Stimulated activated CD4-positive, alpha-beta T cell treated with anti-CD3 and anti-CD28 coated beads, Interleukin-4, amount 100 ng/mL, for 4 hours (primary cell): ENCODE measurements at regions not wholly inside any gene's neighbourhood (a gene's known extent, or its start where the extent isn't known, plus 50 kb on each side); places are given as distances from the start of the nearest gene placed in this dataset.

Source experiments
- DNase-seq, 2 experiments: peaks; one replicate each; pipeline ENCODE4 v3.0.0-alpha.2; 2020

DNA sequence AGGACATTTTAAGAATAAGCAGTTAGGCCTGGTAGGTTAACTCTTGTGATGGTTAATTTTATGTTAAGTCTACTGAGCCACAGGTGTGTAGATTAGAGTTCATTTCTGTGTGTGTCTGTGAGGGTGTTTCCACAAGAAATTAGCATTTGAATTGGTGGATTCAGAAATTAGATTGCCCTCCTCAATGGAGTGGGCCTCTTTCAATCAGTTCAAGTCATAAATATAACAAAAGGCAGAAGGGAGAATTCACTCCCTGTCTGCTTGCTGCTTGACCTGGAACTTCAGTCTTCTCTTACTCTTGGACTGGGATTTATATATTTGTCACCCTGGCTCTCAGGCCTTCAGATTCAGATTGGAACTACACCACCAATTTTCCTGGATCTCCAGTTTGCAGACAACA, 55.3 kb upstream of the POM121L12 start:
- DNase-seq = no peak

DNA sequence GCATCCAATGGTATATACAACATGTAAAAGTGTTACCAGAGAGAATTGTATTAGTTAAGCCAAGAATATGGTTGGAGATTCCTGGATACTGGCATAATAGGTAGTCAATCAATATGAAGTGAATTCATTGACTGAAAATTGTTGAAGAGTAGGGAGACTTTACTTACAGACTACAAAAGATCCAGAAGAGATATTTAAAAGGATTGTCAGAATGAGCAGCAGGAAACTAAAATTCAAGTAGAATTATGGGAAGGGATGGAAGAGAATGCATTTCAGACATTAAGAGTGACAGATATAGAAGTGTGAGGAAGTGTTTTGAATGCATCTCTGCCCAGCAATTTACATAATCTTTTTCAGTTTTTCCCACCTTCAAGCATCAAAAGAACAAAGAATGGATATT, 62.3 kb upstream of the POM121L12 start:
- no peak for DNase-seq

- DNase-seq = no peak
Measured at GRCh38 chr7:52962402-52963076, 72.9 kb upstream of the POM121L12 start.

- no peak for DNase-seq
Measured at GRCh38 chr7:52961084-52961483, 74.3 kb upstream of the POM121L12 start.

DNA sequence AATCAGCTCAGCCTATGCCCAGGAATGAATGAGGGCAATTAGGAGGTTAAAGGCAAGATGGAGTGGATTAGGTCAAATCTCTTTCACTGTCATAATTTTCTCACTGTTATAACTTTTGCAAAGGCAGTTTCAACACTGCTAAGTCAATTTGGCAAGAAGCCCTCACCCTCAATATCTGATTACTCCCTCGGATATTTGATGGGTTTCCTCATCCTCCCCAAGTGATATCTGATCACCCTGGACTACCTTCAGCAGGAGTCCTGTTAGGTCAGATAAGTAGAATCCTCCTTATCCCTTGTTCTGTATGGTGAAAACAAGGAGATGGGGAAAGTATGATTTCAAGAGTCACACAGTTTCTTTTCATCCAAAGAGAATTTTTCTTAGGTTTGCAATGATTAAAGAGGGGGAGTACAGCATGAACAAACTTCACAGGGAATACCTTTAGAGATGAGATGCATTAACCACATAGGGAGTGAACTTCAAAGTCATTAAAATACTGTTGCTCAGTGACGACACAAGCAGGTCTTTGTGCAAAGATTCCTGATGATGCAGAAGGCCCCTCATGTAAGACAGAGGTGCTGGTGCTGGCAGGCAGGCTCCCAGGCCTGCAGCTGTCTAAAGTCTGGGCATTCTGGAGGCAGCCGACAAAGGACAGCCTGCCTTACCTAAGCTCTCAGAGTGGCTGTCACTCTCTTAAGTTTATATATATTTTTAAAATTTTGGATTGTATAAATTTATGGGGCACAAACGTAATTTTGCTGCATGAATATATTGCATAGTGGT, 75.4 kb upstream of the POM121L12 start:
- no peak for DNase-seq

DNA sequence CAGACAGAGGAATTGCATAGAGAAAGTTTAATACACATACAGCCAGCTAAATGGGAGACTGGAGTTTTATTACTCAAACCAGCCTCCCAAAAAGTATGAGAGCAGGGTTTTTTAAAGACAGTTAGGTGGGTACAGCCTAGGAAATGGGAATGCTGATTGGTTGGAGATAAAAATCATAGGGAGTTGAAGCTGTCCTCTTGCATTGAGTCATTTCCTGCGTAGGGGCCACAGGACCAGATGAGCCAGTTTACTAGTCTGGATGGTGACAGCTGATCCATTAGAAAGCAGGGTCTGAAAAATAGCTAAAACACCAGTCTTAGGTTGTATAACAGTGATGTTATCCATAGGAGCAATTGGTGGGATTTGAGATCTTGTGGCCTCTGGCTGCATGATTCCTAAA, 76.1 kb upstream of the POM121L12 start:
- DNase-seq = no peak

DNA sequence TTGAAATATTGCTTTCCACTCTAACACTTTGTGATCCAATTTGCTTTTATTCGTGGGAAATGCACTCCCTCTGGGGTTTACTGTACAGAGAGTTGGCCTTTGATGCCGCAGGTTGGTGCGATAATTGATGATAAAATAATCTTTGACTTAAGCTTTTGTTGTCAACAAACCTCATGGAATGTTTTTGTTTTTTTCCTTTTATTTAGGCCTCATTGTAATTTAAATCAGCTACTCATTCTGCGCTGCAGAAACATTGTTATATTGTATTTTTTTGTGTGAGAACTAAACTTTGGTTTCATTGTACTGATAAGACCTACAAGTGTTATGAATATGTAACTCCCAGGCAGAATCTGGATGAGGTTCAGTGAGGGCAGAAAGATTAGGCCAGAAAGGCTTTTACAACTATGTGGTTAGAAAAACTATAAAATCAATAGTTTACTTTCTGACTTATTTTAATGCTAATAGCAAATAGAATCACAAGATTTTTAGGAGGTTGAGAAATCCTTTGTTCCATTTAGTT, 76.8 kb upstream of the POM121L12 start:
- no peak for DNase-seq

DNA sequence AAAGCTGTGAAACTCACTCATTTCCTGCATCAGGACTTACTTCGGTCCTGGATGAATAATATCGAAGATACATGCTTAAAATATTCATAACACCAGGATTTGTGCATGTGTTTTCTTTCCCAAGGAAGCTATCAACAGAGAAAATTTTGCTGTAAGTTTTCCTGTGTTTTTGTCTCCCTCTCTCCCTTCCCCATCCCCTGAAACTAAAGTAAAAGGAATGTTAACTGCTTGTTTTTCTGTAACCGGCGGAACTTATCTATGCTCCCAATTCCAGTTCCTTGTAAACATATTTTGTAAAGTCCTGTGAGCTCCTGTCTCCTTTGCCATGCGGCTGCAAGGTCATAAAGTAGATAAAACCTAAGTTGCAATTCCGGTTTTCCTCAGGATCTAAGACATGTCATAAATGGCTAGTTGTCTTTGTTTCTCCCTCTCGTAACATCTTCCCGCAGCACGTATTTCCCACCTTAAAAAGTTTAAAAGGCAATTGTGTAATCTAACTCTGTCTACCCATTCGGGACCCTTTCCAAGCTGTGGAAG, 79.0 kb upstream of the POM121L12 start:
- no peak for DNase-seq

- no peak for DNase-seq
Measured at GRCh38 chr7:52955522-52955921, 79.9 kb upstream of the POM121L12 start.

DNA sequence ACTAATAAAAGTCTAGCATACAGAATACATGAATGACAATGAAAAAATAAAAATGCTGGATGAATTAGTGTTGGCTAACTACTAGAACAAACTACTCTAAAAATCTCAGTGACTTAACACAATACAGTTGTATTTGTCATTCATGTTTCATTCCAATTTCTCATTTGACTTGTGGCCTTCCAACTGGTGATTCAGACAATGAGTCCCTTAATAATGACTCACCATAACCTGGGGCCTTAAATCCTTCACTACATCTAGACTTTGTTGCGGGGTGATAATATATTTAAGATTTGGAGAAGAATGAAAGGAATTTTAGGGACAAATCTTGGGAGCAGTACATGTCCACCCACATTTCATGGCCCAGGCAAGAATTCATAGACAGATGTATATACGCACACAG, 90.5 kb upstream of the POM121L12 start:
- no peak for DNase-seq

DNA sequence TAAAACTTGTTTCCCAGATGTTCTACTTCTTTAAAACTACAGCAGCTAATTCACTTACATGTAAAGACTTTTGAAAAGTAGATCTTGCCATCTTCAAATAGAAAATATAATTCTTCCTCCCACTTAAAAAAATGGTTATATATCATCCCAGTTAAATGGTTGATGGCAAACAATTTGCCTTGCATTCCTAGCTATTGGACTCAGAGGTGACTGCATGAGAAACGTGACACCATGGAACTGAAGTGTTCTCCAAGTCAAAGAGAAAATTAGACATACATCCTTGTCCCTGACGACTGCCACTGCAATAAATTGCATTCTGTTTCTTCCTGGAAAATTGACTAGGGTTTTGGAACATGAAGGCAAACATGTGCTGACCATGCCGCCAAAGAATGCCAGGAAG, 95.0 kb upstream of the POM121L12 start:
- DNase-seq = no peak

- no peak for DNase-seq
Measured at GRCh38 chr7:52938455-52939133, 96.8 kb upstream of the POM121L12 start.

DNA sequence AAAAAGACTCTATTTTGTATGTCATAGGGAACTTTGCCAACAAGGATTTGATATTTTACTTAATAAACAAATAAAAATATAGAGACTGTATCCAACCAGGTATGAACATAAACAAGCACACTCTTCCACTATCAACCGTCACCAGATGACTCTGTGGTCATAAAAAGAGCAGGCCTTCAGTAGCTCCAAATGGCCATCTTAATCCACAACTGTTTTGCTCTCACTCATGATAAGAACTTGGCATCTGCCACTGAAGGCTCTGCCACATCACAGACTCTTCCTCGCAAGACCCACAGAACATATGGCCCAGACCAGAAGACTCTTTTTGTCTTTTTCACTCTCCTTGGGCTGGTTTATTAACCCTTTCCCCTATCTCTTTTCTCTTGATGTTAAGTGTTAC, 98.7 kb upstream of the POM121L12 start:
- DNase-seq = no peak

DNA sequence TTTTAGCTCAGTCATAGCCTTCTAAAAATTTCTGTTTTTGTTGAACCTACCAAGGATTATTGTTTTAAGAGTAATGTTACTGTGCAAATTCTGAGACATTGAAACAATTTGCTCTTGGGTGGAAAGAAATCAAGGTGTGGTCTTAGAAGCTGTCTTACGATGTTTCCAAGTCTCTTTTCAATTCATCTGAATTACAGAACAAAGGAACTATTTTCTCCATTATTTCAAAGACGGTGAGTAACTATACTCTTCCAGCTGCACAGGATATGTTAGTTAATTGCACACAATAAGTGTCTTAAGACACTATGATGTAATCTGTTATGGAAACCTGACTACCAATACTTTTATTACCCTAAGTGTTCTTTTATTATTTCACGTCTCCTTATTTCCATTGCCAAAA, 106.8 kb upstream of the POM121L12 start:
- DNase-seq = no peak

DNA sequence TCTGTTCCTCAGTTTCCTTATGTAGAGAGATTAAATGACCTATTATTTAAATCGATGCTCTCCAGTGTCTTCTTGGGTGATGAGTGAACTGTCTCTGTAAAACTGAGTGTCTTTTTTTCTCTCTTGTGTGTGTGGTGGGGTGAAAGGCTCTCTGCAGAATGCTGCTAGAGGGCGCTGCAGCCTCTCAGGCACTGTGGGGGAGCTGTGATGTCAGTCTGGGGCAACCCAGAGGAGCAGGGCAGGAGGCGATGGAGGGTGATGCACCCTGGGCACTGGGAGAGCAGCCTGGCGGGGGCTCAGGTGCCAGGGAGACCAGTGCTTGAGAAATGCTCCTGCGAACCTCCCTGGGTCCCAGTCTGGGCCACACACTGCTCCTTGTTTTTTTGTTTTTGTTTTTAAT, 110.1 kb upstream of the POM121L12 start:
- DNase-seq = no peak

DNA sequence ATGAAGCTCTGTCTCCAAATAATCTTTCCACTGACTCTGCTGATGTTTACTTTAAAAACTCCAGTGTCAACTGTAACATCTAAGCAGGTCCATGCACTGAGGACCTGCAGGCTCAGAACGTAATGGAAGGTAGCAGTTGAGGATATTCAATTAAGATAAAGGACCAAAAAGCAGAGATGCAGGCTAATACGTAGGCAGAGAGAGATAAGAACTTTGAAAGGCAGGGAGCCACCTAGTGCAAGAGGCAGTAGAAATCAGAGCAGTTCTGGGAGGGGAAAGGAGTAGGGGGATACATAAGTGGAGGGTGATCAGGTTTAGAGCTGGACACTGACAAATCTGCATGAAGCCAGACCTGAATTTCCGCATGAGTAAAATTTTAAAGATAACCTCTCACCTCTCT, 114.5 kb upstream of the POM121L12 start:
- no peak for DNase-seq

DNA sequence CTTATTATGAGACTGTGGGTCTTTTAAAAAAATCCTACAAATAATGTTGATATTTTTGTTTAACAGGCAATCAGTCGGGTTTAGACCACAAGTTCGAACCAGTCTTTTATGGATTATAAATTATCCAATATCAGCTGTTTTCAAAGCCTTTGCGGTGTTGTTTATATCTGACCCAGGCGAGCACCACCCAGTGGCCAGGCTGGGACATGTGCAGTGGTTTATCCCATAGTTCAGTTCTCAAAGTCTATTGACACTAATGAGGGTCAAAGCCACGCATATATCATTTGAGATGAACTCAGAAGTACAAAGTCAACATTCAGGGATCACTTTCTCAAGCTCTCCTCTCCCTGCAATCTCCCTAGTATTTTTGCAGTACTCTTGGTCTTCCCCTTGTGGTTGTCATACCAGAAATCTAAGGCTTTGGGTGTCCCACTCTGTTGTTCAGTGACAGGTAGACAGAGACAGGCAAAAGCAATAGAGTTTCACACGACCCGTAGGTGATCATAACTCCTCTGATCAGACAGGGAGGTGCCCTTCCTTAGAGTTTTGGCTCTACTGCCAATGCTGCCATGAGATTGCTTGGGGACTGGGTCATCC, 117.4 kb upstream of the POM121L12 start:
- no peak for DNase-seq

- no peak for DNase-seq
Measured at GRCh38 chr7:52911795-52912194, 123.6 kb upstream of the POM121L12 start.

DNA sequence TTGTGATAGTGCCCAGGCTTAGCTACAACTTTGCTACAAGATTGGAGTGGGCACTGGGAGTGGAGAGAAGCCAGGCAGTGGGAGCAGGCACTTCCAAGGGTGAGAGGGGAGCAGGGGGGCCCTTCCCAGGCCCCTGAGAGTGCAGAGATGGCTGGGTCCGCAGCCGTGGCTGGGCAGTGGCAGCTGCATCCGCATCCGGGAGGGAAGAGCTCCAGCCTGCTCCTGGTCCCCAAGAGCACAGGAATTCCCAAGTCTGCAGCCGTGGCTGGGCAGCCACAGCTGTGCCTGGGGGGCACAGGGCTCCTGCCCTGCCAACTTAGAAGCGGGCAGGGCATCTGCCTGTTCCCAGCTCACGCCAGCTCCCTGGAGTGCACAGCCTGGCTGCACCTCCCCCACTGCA, 124.1 kb upstream of the POM121L12 start:
- DNase-seq = no peak

- no peak for DNase-seq
Measured at GRCh38 chr7:52909935-52910334, 125.5 kb upstream of the POM121L12 start.

DNA sequence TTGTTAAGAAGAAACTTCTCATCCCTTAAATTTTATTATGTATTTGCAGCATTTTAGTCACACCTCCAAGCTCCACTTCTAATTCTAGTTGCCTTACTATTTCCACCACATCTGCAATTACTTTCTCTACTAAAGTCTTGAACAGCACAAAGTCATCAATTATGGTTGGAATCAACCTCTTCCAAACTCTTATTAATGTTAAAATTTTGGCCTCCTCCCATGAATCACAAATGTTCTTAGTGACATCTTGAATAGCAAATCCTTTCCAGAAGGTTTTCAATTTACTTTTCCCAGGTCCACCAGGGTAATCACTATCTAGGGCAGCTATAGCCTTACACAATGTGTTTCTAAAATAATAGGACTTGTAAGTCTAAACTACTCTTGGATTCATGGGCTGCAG, 126.3 kb upstream of the POM121L12 start:
- DNase-seq = no peak

GRCh38 chr7:52897713-52898112, 137.7 kb upstream of the POM121L12 start:
- DNase-seq = no peak

DNA sequence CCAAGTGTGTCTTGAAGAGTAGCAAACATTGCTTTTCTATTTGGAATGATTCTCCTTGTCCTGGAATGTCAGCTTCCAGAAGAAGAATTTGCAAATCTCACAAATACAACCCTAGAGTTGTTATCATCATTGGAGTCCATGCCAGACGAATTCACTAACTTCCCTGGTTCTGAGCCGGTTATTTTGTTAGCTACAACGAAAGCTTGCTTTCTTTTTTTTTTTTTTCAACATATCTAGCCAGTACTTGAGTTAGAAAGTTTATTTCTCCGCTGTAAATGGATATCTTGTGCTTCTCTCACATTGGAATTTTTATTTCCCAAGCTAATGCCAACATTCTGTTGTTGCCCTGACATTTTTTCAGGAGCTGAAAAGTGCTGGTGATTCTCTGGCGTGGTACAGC, 138.1 kb upstream of the POM121L12 start:
- DNase-seq = no peak
